OCI-LY1 (cell line): ENCODE measurements at regions not wholly inside any gene's neighbourhood (a gene's known extent, or its start where the extent isn't known, plus 50 kb on each side); places are given as distances from the start of the nearest gene placed in this dataset.

Experiments used
- CTCF ChIP-seq: fragments of 200-600 bp; sonication (generic), shearing (Covaris generic); IDR thresholded peaks from 2 replicates; pipeline ENCODE4 v1.5.1; 2017; ENCODE audit warnings: mild to moderate bottlenecking, antibody characterized with exemption, low read length, moderate library complexity, mixed read lengths
- EZH2 ChIP-seq: fragments of 200-600 bp; sonication (generic), shearing (Covaris generic); IDR thresholded peaks from 2 replicates; pipeline ENCODE4 v1.8.0; 2017; ENCODE audit warnings: borderline replicate concordance, mixed run types, mild to moderate bottlenecking, antibody characterized with exemption, low read length, moderate library complexity, mixed read lengths

GRCh38 chr5:29939988-29940387 lies 1253.5 kb upstream of the CDH6 start:
- TF ChIP-seq EZH2 (no peak), CTCF (no peak)
